Suprapubic skin (tissue), 4 donors: ENCODE measurements at regions not wholly inside any gene's neighbourhood (a gene's known extent, or its start where the extent isn't known, plus 50 kb on each side); places are given as distances from the start of the nearest gene placed in this dataset.

Experiments
- DNase-seq, 2 donors: peaks; one replicate each; pipeline ENCODE4 v3.0.0-alpha.2; 2019; ENCODE audit warnings: low spot score in 2 of 2
- H3K27ac ChIP-seq: fragments of 200-600 bp; sonication (generic); one replicate; pipeline ENCODE4 v1.5.1; 2019
- H3K27me3 ChIP-seq: fragments of 200-600 bp; sonication (generic); one replicate; pipeline ENCODE4 v1.5.1; 2019
- H3K36me3 ChIP-seq: fragments of 200-600 bp; sonication (generic); one replicate; pipeline ENCODE4 v1.5.1; 2019
- H3K4me1 ChIP-seq: fragments of 200-600 bp; sonication (generic); one replicate; pipeline ENCODE4 v1.5.1; 2019
- H3K4me3 ChIP-seq: fragments of 200-600 bp; sonication (generic); one replicate; pipeline ENCODE4 v1.5.1; 2019; ENCODE audit warnings: mild to moderate bottlenecking
- H3K9me3 ChIP-seq: fragments of 200-600 bp; sonication (generic); one replicate; pipeline ENCODE4 v1.5.1; 2019
- EP300 ChIP-seq: sonication (generic); formaldehyde crosslinking; IDR thresholded peaks from one replicate; pipeline ENCODE4 v1.6.1; 2017; ENCODE audit warnings: antibody characterized with exemption
- POLR2A ChIP-seq, 2 donors: fragments of 450-650 bp; IDR thresholded peaks; one replicate each; pipeline ENCODE4 v1.6.1; 2017; ENCODE audit warnings: antibody characterized with exemption in 2 of 2, mild to moderate bottlenecking in 2 of 2, moderate library complexity in 2 of 2
- POLR2AphosphoS5 ChIP-seq, 3 donors: sonication (generic); formaldehyde crosslinking; IDR thresholded peaks; one replicate each; pipeline ENCODE4 v1.6.1; 2017; ENCODE audit warnings: antibody characterized with exemption in 3 of 3
- WGBS: methylation state at CpG from one replicate; pipeline ENCODE4 v1.1.5; 2018; 5-methylcytosine and 5-hydroxymethylcytosine counted together
- TF ChIP-seq, protein P1 (sequence below), 2 donors: fragments of 200-600 bp in 1 of 2; fragments of 450-650 bp in 1 of 2; sonication (generic) in 1 of 2; IDR thresholded peaks; one replicate each; pipeline ENCODE4 v1.5.1; 2016 to 2019; ENCODE audit warnings: antibody characterized with exemption in 2 of 2, mild to moderate bottlenecking in 1 of 2, moderate library complexity in 1 of 2

DNA sequence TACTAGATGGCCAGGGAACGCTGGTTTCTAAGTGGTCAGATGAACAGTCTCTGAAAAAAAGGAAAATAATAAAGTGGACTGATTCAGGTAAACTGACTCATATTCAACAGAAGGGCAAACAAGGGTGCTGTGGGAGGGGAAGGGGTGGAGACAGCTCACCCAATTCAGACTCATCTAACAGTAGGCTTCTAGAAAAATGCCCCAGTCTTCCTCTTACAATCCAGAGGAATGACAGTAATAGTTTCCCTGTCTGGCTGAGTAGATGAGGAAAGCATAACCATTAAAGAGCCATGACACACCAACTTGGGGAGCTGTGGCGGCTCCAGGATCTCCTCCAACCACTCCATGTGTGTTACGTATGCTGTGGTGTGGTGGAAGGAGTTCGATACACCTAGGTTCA, 231.4 kb upstream of the UMPS start:
- Histone ChIP-seq H3K4me3 (no peak overlapping the region), H3K4me1 (no peaks in the 10 kb centered on the region), H3K9me3 (no peaks in the 10 kb centered on the region), H3K36me3 (no peaks in the 10 kb centered on the region), H3K27me3 (no peaks in the 10 kb centered on the region), H3K27ac (no peak overlapping the region)
- no peak for DNase-seq
- TF ChIP-seq POLR2AphosphoS5 (IDR thresholded peaks at IDR 0.05) (no peak), EP300 (no peak), POLR2A (IDR thresholded peaks at IDR 0.05) (no peak)
- TF ChIP-seq, protein P1, sequence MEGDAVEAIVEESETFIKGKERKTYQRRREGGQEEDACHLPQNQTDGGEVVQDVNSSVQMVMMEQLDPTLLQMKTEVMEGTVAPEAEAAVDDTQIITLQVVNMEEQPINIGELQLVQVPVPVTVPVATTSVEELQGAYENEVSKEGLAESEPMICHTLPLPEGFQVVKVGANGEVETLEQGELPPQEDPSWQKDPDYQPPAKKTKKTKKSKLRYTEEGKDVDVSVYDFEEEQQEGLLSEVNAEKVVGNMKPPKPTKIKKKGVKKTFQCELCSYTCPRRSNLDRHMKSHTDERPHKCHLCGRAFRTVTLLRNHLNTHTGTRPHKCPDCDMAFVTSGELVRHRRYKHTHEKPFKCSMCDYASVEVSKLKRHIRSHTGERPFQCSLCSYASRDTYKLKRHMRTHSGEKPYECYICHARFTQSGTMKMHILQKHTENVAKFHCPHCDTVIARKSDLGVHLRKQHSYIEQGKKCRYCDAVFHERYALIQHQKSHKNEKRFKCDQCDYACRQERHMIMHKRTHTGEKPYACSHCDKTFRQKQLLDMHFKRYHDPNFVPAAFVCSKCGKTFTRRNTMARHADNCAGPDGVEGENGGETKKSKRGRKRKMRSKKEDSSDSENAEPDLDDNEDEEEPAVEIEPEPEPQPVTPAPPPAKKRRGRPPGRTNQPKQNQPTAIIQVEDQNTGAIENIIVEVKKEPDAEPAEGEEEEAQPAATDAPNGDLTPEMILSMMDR (IDR thresholded peaks at IDR 0.05): no peak
- WGBS: 95% methylated on average over 4 of the region's 4 CpGs

DNA sequence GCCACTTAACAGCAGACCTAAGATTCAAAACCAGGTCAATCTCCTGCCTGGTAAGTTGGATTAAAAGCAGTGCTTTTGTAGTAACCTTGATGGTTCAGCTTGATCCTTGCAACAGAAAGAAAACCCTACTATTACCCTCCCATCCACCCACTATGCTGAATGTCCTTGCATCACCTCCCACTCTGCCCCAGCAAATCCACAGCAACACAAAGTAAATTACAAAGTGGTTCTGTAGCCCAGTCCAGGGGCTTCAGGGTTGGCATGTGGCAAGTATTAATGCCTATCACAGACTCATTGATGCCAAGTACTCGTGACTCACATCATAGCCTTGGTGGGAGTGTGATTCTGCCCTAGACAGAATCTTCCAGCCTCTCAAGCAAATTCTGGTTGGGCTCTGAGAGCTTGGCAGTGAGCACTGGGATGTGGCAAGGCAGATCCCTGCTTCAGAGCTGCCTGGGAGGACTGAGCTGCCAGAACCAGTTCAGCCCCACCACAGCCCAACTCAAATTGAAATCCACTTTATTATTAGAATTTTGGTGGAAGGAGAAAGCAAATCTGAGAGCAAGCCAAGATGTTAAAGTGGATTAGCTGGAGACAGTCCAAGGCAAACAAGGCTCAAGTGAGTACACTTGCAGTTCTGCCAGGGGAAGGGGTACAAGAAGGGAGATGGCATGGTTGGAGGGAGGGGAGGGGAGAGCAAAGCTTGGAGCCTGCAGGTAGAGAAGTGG, 225.8 kb upstream of the UMPS start:
- Histone ChIP-seq H3K4me1 (peaks cover 10% of the 10 kb centered on the region), H3K9me3 (no peaks in the 10 kb centered on the region), H3K4me3 (no peak overlapping the region), H3K27ac (no peak overlapping the region), H3K36me3 (no peaks in the 10 kb centered on the region), H3K27me3 (no peaks in the 10 kb centered on the region)
- no peak for DNase-seq
- 33% methylated on average over 1 of the region's 1 CpG for WGBS
- TF ChIP-seq EP300 (no peak), POLR2A (IDR thresholded peaks at IDR 0.05) (no peak), POLR2AphosphoS5 (IDR thresholded peaks at IDR 0.05) (no peak)
- TF ChIP-seq, protein P1 (IDR thresholded peaks at IDR 0.05): no peak

DNA sequence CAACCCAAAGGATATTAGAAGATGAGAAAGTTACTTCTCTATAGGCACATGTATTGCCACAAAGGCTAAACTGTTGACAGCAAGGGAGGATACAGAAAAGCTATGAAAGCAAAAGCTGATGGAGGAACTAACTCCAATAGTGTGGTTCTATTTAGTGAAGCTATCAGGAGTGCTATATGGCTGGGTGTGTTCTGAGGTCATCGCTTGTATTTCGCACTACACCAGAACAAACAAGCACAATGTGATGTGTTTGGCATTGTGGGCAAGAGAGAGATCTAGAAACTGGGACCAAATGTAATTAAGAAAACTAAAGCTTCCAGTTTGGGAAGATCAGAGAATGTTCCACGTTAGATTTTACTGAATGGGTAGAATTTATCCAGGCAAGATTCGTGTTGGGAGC, 220.4 kb upstream of the UMPS start:
- H3K27ac ChIP-seq: no peak overlapping the region
- no peaks in the 10 kb centered on the region for H3K27me3 ChIP-seq
- TF ChIP-seq, protein P1 (IDR thresholded peaks at IDR 0.05): no peak
- no peak for TF ChIP-seq POLR2A (IDR thresholded peaks at IDR 0.05)
- no peak for TF ChIP-seq POLR2AphosphoS5 (IDR thresholded peaks at IDR 0.05)
- no peak for TF ChIP-seq EP300
- no peak overlapping the region for H3K4me3 ChIP-seq
- H3K9me3 ChIP-seq: no peaks in the 10 kb centered on the region
- no peak for DNase-seq
- WGBS: 79% methylated on average over 4 of the region's 4 CpGs
- peaks cover 1% of the 10 kb centered on the region for H3K4me1 ChIP-seq
- H3K36me3 ChIP-seq: no peaks in the 10 kb centered on the region

DNA sequence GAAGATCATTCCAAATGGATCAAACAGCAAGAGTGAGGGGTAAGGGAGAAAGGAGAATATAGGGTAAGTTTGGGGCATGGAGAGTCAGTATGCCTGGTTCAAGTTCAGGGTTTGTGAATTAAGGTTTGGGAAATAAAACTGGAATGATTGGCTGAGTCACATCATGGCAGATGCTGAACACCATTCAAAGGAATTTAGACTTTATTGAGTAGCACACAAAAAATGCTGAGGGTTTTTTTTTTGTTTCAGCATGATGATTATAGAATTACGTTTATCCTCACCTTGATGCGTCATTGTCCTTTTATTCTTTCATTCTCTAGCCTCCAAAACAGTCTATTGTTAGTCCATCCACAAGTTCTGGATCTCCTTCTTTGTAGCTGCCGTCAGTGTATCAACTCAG, 220.0 kb upstream of the UMPS start:
- H3K9me3 ChIP-seq: no peaks in the 10 kb centered on the region
- no peak overlapping the region for H3K27ac ChIP-seq
- TF ChIP-seq EP300: no peak
- TF ChIP-seq POLR2AphosphoS5 (IDR thresholded peaks at IDR 0.05): no peak
- TF ChIP-seq POLR2A (IDR thresholded peaks at IDR 0.05): no peak
- TF ChIP-seq, protein P1 (IDR thresholded peaks at IDR 0.05): no peak
- 88% methylated on average over 3 of the region's 3 CpGs for WGBS
- DNase-seq: no peak
- no peak overlapping the region for H3K4me3 ChIP-seq
- no peaks in the 10 kb centered on the region for H3K27me3 ChIP-seq
- no peaks in the 10 kb centered on the region for H3K36me3 ChIP-seq
- no peaks in the 10 kb centered on the region for H3K4me1 ChIP-seq

DNA sequence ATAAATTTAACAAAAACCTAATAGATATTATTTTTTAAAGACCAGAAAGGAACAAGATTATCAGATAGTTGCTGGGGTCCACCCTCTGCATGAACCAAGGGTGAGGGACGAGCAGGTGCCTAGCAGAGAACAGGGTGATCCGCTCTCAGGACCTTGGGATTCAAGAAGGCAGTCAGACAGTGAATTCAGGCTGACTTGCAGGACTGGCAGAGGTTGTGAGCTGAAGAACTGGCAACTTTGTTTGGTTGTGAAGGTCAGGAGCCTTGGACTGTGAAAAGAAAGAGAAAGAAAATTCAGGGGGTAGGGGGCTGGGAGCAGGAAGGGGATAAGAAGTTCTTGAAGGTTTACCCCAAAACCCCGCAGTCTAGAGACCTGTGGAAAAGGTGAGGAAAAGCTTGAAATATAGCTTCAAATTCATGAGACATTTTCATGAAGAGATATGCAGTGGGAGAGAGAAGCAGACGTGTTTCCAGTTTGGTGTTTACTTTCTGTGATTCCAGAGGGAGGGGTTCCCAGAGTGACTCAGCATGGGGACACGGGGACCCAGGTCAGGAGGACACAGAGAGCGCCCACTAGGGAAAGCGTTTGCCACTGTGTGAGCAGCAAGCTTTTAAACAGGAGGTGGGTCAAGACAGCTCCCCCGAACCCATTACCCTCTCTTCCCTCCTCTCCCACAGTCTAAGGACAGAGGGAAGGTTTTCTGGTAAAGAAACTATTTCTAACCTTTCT, 217.2 kb upstream of the UMPS start:
- H3K27me3 ChIP-seq: no peaks in the 10 kb centered on the region
- 79% methylated on average over 8 of the region's 8 CpGs for WGBS
- H3K4me3 ChIP-seq: no peak overlapping the region
- no peaks in the 10 kb centered on the region for H3K36me3 ChIP-seq
- no peaks in the 10 kb centered on the region for H3K9me3 ChIP-seq
- no peak overlapping the region for H3K27ac ChIP-seq
- DNase-seq: no peak
- H3K4me1 ChIP-seq: no peaks in the 10 kb centered on the region
- TF ChIP-seq, protein P1 (IDR thresholded peaks at IDR 0.05): no peak
- TF ChIP-seq POLR2AphosphoS5 (IDR thresholded peaks at IDR 0.05) (no peak), EP300 (no peak), POLR2A (IDR thresholded peaks at IDR 0.05) (no peak)
